ENCODE measurements at regions not wholly inside any gene's neighbourhood (a gene's known extent, or its start where the extent isn't known, plus 50 kb on each side); places are given as distances from the start of the nearest gene placed in this dataset.

DNA sequence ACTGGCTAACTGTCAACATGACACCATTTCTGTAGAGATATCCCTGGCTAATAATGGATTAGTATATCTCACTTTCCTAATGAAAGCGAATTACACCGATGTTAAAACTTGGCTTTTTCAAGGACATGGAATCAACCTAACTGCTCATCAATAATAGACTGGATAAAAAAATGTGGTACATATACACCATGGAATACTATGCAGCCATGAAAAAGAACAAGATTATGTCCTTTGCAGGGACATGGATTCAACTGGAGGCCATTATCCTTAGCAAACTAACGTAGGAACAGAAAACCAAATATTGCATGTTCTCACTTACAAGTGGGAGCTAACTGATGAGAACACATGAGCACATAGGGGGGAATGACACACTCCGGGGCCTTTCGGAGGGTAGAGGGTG lies 62.6 kb downstream of the ZIC1 start:
- Mint-ChIP-seq H3K27ac (ENCODE audit: unreplicated experiment) (no peak overlapping the region), H3K27me3 (ENCODE audit: low read depth) (no peaks in the 10 kb centered on the region), H3K4me3 (ENCODE audit: unreplicated experiment) (no peak overlapping the region), H3K9me3 (ENCODE audit: low read depth) (peaks cover 21% of the 10 kb centered on the region), H3K4me1 (ENCODE audit: low read depth) (no peaks in the 10 kb centered on the region), H3K36me3 (ENCODE audit: low read depth) (peaks cover 6% of the 10 kb centered on the region)
- DNase-seq (ENCODE audit: low spot score) = no peak
- no peak for TF ChIP-seq CTCF (IDR thresholded peaks at IDR 0.05)

- peaks cover 21% of the 10 kb centered on the region for H3K9me3 Mint-ChIP-seq (ENCODE audit: low read depth)
- DNase-seq (ENCODE audit: low spot score) = no peak
- H3K4me1 Mint-ChIP-seq (ENCODE audit: low read depth) = no peaks in the 10 kb centered on the region
- H3K27ac Mint-ChIP-seq (ENCODE audit: unreplicated experiment) = no peak overlapping the region
- no peak overlapping the region for H3K4me3 Mint-ChIP-seq (ENCODE audit: unreplicated experiment)
- no peaks in the 10 kb centered on the region for H3K27me3 Mint-ChIP-seq (ENCODE audit: low read depth)
- no peak for TF ChIP-seq CTCF (IDR thresholded peaks at IDR 0.05)
- peaks cover 6% of the 10 kb centered on the region for H3K36me3 Mint-ChIP-seq (ENCODE audit: low read depth)
Measured at GRCh38 chr3:147472846-147473245, 63.7 kb downstream of the ZIC1 start.

GRCh38 chr3:147483145-147483544 lies 74.0 kb downstream of the ZIC1 start:
- no peaks in the 10 kb centered on the region for H3K4me1 Mint-ChIP-seq (ENCODE audit: low read depth)
- H3K27me3 Mint-ChIP-seq (ENCODE audit: low read depth) = no peaks in the 10 kb centered on the region
- H3K27ac Mint-ChIP-seq (ENCODE audit: unreplicated experiment) = no peak overlapping the region

GRCh38 chr3:147483578-147483977 lies 74.4 kb downstream of the ZIC1 start:
- no peaks in the 10 kb centered on the region for H3K4me1 Mint-ChIP-seq (ENCODE audit: low read depth)
- H3K36me3 Mint-ChIP-seq (ENCODE audit: low read depth) = no peaks in the 10 kb centered on the region
- peaks cover 3% of the 10 kb centered on the region for H3K9me3 Mint-ChIP-seq (ENCODE audit: low read depth)
- TF ChIP-seq CTCF (IDR thresholded peaks at IDR 0.05) = no peak
- no peaks in the 10 kb centered on the region for H3K27me3 Mint-ChIP-seq (ENCODE audit: low read depth)
- DNase-seq (ENCODE audit: low spot score) = no peak
- no peak overlapping the region for H3K4me3 Mint-ChIP-seq (ENCODE audit: unreplicated experiment)
- H3K27ac Mint-ChIP-seq (ENCODE audit: unreplicated experiment) = no peak overlapping the region

More at GRCh38 chr3:147483145-147483544, 74.0 kb downstream of the ZIC1 start:
- no peak for DNase-seq (ENCODE audit: low spot score)
- H3K36me3 Mint-ChIP-seq (ENCODE audit: low read depth) = no peaks in the 10 kb centered on the region
- no peak for TF ChIP-seq CTCF (IDR thresholded peaks at IDR 0.05)
- peaks cover 3% of the 10 kb centered on the region for H3K9me3 Mint-ChIP-seq (ENCODE audit: low read depth)
- no peak overlapping the region for H3K4me3 Mint-ChIP-seq (ENCODE audit: unreplicated experiment)

DNA sequence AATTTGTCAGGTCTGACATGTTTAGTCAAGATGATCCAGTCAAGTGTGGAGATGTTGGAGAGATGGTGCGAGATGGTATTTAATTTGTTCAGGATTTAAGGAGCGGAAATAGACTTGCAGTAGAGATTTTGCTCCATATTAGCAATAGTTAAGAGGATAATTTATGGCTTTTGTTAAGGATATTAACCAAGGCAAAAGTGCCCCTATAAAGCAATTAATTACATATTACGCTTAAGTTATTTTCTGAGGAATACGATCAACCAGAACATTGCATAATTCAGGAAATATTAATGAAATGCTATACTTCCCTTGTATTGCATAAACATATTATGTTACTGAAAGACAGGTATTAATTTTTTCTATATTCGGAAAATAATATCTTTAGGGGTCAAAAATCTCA lies 83.9 kb downstream of the ZIC1 start:
- Mint-ChIP-seq H3K4me1 (ENCODE audit: low read depth) (no peaks in the 10 kb centered on the region), H3K36me3 (ENCODE audit: low read depth) (no peaks in the 10 kb centered on the region), H3K9me3 (ENCODE audit: low read depth) (no peaks in the 10 kb centered on the region), H3K27ac (ENCODE audit: unreplicated experiment) (no peak overlapping the region), H3K4me3 (ENCODE audit: unreplicated experiment) (no peak overlapping the region), H3K27me3 (ENCODE audit: low read depth) (no peaks in the 10 kb centered on the region)
- TF ChIP-seq CTCF (IDR thresholded peaks at IDR 0.05) = no peak
- DNase-seq (ENCODE audit: low spot score) = no peak

All from chondrocyte (in vitro differentiated cells).